DMS153 treated with DMSO at 0.1 percent for 48 hours (cell line): ENCODE measurements at regions not wholly inside any gene's neighbourhood (a gene's known extent, or its start where the extent isn't known, plus 50 kb on each side); places are given as distances from the start of the nearest gene placed in this dataset.
A peak's percentile ranks its signal among the peaks of the same experiment; 100 is the strongest.

Experiments used
- DNase-seq: peaks from one replicate; lab custom pipeline; 2025; ENCODE audit not compliant: unreplicated experiment; lab: John Stamatoyannopoulos, UW

GRCh38 chr13:50691681-50692263, 151.7 kb downstream of the DLEU7 start:
- no peak for DNase-seq

GRCh38 chr13:50692396-50692915, 151.0 kb downstream of the DLEU7 start:
- no peak for DNase-seq

DNA sequence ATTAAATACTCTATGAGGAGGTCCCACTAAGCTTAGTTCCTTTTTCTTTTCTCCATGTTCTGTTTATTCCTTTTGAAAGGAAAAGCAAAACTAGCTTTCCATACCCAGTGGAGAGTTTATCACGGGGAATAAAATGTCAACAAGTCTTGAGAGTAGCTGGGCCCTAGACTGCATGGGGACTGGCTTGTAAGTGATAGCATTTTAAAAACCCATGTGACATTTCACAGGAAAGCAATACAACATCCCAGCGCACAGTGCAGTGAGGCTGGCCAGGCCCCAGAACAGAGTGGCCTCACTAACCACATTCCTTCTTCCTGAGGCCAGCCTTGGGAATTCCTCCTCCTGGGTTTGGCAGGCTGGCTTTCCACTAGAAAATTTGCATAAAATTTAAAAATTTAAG, 149.8 kb downstream of the DLEU7 start:
- DNase-seq: no peak

DNA sequence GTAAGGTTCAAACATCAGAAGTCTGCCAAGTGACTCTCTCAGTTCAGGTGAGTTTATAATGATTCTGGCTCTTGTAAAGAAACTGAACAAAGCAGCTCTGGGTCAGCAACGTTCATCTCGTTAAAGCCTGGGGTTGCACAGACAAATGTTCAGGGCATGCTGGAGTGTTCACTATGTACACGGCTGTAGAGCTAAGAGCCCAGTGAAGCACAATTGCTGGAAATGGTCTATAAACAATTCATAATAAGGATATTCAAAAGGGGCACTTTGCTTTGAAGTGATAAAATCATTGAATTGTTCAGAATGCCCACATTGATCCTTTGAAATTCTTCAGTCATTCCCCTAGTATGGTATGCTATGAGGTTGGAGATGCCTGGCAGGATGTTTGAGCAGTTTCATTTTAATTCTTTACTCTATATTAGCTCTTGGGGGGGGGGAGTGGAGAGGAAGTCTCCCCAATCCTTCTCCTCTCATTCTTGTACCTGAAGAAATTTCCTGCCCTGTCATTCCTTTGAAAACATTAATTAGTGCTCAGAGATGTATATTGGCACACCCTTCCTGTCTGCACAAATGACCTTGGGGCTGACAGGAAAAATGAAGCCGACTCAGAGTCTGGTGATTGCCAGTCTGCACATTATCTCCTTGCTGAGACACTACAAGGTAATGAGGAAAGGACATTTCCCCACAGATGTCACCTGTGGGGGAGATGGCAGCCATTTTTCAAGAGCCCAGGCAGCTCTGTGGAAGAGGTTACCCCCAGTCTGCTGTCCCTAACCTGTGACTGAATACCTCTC, 145.5 kb downstream of the DLEU7 start:
- DNase-seq: peak; percentile 53

DNA sequence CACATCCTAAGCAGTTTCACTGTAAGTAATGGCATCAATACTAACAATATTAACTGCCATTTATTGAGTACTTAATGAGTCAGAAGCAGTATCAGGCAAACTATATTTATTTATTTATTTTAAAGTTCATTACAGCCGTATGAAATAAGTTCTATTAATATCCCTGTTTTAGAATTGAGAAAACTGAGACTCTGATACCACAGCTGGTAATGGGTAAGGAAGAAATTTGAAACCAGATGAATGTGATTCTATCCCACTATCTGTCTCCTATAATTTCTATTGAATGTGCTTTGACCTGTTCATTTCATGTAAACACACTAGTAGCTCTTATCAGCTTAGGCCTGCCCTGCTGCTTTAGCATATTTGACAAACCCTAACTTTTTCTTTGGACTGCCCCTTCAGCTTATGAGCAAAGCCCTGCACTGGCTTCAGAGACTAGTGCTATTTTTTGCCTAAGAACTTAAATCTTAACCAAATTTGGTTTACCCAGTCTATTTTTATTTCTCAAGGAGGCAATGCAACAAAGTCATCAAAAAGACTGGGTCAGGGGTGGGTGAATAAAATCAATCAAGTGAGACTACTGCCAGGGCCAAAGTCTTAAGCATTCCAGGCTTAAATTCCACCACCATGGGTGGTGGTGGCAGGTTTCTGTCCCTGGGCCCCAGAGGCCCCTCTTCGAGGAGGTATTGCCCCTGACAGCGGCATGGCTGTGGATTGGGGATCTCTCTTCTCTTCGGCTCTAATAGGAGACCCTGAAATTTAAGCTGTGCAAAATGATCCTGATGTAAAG, 143.4 kb downstream of the DLEU7 start:
- DNase-seq: no peak

DNA sequence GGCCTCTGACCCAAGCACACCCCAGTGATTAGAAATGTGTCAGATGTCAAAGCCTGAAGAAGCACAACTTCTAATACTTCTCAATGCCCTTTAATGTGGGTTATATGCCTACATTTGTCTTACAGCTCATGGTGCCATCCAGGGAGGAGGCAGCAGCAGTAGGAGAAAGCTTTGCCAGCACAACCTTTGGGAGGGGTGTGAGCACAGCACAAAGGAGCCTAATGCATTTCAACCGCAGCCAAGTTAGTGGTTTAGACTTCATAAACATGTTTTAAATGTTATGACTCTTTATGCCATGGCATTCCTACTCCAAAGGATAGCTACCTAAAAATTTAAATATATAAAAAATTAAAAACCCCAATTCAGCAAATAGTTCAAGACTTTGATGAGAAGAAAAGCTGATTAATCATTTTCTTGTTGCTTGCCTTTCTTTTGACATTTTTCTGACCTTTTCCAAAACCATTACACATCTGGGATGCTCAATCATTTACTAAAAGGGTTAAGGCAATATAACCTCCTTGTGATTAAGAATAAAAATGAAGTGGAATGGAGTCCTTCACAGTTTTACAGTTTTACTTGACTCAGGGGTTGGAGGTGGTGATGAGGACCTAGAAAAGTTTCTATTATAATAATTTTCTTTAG, 142.7 kb downstream of the DLEU7 start:
- no peak for DNase-seq

GRCh38 chr13:50701469-50701868, 142.0 kb downstream of the DLEU7 start:
- DNase-seq: no peak

GRCh38 chr13:50706505-50706904, 137.0 kb downstream of the DLEU7 start:
- no peak for DNase-seq

GRCh38 chr13:50707628-50708027, 135.9 kb downstream of the DLEU7 start:
- no peak for DNase-seq

- DNase-seq: no peak
Measured at GRCh38 chr13:50708461-50708860, 135.0 kb downstream of the DLEU7 start.

- no peak for DNase-seq
Measured at GRCh38 chr13:50709058-50709457, 134.4 kb downstream of the DLEU7 start.

GRCh38 chr13:50711131-50711815, 132.2 kb downstream of the DLEU7 start:
- no peak for DNase-seq

DNA sequence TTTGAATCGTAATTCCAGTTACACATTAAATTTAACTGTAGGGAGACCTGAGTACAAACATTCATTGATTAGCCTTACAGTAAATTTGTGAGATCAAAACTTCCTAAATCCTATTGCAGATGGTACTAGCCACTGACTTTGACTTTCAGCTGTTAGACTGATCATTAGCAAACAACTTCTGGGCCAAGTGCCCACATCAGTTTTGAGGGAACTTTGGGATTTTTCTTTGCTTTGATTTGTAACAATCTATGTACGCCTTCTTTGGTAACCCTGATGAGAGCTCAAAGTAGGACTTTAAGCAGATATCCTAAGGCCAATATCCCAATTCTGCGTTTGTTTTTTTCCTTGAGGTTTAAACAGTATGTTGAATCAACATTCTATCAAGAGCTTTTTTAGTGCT, 131.5 kb downstream of the DLEU7 start:
- DNase-seq: no peak

GRCh38 chr13:50712456-50712855, 131.0 kb downstream of the DLEU7 start:
- DNase-seq: no peak

DNA sequence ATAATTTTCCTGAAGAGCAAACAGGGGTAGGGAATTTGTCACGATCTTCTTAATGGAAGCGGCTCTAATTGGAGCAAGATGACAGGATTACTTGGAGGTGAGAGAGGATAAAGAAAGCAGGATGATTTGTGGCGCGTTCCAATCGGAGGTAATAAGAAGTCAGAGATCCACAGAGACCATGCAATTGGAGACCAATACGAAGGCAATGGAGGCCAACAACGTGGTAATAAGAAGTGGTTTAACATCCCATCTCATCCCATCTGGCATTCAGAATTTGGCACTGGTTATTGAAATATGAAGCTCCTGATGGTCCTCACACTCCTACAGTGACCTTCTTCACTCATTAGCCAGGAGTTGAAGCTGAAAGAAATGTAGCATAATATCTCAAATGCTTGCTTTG, 130.6 kb downstream of the DLEU7 start:
- DNase-seq: no peak

DNA sequence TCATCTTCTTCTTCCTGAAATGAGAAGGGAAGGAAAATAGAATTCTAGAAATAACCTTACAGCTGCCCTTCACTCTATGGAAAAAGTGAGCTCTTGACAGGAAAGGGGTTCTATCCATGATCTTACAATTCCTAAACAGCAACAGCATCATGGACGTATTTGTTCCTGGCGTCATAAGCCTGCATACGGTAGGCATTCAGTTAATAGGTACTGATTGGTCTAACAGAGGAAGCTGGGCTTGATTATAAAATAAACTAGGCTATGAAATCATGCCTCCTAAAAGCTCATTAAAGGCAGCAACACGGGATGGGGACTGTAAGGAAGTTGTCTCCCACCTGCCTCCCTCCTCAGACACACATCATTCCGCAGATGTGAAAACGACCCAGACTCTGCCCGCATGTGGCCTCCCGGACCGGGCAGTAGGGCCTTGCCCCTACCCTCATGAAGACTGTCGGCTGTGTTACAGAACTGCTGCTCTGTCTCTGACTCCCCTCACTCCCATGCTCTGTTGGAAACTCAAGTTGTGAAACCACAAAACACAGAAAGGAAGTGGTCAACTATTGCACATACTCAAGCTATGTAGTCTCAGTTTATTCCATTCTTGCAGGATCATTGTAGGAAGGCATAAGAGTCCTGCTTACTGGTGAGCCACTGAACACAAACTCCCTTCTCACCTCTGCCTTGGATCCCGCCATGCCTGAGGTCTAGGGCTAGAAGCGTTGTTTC, 129.8 kb downstream of the DLEU7 start:
- no peak for DNase-seq

DNA sequence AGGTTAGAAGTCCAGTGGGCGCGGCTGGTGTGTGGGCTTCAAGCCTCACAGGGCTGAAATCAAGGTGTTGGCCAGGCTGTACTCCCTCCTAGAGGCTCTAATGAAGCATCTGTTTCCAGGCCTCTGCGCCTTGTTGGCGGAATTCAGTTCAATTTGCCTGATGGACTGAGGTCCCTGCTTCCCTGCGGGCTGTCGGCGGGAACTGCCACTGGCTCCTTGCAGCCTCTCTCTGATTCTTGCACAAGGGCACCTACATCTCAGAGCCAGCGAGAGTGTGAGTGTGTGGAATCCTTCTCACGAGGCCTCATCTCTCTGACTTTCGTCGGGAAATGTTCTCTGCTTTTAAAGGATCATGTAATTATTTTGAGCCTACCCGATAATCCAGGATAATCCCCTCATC, 128.6 kb downstream of the DLEU7 start:
- DNase-seq: no peak

DNA sequence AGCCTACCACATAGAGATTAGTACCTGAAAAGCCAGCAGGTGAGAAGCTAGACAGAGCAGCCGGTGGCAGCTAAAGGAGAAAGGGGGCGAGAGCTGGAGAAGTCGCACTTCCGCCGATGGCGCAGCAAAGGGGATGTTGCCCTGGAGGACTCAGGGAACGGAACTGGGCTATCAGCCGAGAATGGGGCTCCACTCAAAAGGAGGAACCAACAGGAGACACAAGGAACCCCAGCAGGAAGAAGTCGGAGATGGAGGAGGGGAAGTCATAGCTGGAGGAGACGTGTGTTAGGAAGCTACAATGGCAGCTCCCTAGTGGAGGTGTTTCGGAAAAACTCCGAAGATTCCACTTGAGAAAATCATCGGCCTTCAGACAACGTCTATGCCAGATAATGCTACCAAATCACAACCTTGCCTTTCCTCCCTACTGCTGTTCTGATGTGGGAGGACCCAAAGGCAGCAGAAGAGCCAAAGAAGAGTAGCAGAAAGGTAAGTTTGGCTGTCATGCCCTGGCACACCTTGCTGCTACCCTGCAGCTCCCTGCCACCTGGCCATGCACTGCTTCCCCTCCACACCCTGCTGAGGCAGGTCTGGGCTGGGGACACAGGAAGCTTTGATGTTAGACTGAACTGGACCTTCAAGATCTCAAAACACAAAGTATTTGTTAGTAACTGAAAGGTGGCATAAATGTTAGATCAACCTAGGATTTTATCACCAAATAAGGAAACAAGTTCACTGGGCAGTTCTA, 127.9 kb downstream of the DLEU7 start:
- DNase-seq: no peak

- no peak for DNase-seq
Measured at GRCh38 chr13:50720861-50721671, 122.4 kb downstream of the DLEU7 start.
